HG03457 (cell line): ENCODE measurements at regions not wholly inside any gene's neighbourhood (a gene's known extent, or its start where the extent isn't known, plus 50 kb on each side); places are given as distances from the start of the nearest gene placed in this dataset.
"Not testable (repeated sequence)": the region's sequence is repeated elsewhere in the genome, so short reads cannot be mapped to it uniquely, and the experiment has no call there.

Experiments
- ATAC-seq: cut with Tn5 transposase; IDR thresholded peaks from one replicate; pipeline ENCODE4 v1.9.1; 2021; ENCODE audit warnings: moderate number of reproducible peaks; ENCODE audit not compliant: unreplicated experiment

DNA sequence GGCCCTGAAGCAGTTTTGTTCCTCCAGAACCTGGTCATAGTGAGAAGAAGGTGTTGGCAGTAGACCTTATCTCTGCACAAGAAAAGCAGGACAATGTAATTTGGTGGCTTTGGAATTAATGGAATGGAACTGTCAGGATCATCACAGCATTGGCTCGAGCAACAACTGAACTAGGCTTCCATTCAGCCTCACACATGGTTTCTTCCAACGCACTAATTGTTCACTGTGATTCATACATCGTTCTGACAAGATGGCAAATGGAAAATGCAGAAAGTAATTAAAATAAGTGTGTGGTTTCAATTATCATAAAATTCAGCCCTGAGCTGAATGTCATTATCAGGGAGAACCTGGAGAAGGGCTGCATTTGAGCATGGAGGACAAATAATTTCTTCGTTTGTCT, 80.6 kb downstream of the MFSD1 start:
- no peak for ATAC-seq

DNA sequence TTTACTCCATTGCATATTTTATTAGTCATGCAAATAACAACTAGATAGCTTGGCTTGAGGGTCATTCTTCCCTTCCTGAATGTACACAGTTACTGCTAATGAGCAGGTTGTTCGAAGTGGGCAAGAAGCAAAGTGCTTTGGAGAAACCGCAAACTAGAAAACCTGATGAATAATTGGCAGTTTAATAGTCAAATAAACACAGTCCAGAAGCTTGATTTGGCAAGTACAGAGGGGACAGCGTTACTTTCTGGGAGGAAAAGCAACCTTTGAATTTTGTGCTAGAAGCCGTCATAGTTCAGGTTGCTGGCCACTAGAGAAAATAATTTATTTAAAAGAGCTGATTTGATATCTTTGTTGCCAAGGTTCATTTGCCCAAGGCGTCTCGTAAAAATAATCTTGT, 94.9 kb downstream of the MFSD1 start:
- ATAC-seq: no peak

DNA sequence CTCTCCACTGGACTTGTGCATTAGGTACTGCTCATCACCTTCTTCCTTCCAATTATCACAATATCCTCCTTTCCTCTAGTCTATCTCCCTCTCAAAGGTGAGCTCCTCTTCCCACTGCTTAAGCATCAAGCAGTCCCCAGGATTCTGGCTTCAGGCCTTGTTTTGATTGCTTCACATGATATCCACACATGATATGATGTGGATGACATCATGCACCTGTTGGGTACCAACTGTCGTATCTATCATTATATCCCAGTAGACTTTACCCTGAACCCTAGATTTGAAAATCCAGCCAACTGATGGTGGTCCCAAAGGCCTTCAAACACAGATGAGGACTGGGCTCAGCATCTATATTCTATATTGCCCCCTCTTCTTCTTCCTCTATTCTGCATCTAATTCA, 104.9 kb downstream of the MFSD1 start:
- no peak for ATAC-seq

DNA sequence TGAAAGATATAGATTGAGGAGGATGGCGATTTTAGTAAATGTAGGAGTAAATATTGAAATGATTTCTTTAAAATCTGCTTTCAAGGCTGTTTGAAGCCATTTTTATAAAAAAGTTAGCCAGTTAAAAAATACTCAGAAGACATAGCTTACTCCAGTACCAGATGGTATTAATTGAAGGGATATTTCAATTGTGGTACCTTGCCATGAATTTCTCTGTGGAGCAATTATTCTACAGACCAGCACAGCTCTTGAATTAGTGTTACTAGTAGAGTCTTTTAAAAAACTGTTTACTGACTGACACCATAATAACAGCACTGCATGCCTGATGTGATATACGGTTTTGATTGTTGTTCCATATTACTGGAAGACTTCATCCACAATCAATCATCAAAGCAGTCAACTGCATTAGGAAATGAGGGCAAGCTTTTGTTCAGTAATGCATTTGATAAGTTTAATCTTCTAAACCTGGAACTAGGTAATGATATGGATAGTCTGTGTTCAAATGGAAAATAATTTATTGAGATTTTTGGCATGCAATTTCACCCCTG, 106.4 kb downstream of the MFSD1 start:
- ATAC-seq: no peak

DNA sequence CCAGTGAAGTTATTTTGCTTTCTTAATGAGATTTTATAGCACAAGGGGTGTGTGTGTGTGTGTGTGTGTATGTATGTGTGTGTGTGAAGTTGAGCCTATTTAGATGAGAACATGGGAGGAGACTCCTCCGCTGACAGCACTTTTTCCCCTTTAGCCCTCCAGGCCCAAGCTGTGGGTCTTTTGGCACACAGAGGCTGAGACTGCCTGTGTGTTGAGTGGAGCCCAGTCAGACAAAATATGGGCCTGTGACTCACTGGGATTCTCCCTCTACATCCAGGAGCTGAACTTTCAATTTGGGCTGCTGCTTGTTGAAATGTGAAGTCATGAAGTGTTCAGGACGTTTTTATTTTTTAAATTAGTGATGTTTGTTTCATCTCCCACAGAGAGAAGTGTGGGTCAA, 108.0 kb downstream of the MFSD1 start:
- ATAC-seq: no peak

DNA sequence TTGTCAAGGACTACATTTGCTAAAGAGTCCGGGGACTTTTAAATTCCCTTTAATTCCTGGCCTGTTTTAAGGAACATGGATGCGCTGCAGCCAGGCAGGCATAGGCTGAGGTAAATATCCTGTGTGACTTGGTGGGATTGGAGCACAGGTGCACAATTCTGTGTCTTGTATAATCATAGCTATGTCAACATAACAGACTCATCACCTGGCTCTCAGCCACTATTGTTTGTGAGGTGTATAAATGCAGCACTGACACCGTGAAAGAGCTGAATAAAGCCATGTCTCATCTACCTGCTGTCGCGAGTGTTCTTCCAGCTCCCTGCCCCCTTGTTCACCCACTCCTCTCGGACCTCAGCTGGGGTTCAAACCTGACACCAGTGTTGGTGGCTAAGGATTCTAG, 109.7 kb downstream of the MFSD1 start:
- no peak for ATAC-seq

DNA sequence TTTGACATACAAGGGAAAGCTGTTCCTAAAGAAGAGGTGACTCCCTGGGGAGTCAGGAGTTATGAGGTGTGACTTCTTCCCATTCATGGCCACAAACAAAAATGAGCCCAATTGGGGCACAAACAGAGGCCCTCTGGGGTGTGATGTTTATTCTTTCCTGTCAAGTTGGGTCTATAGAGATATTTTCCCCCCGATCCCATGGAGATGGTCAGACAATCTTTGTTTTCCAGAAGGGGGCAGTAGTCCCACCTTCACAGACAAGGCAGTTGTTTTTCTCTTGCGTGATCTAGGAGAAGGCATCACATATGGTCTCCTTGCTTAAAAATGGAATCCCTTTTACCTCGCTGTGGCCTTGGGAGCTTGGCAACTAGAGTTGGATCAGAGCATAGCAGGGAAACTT, 110.3 kb downstream of the MFSD1 start:
- ATAC-seq: no peak

DNA sequence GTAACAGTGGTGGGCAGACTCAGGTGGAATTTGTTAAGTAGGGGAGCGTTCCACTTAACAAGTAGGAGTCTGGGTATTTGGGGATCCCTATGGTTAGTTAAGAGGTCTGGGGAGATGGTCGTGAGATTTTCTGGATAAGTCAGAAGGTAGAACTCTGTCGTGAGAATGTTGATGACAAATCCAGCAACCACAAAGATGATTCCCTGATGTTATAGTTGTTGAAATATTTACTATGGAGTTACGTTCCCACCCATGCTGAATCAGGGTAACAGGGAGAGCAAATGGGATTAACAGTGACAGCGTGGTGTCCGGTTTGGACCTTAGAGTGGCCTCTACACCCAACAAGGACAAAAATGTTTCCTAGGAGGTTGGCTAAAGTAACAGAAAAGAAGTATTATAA, 110.8 kb downstream of the MFSD1 start:
- ATAC-seq: no peak

DNA sequence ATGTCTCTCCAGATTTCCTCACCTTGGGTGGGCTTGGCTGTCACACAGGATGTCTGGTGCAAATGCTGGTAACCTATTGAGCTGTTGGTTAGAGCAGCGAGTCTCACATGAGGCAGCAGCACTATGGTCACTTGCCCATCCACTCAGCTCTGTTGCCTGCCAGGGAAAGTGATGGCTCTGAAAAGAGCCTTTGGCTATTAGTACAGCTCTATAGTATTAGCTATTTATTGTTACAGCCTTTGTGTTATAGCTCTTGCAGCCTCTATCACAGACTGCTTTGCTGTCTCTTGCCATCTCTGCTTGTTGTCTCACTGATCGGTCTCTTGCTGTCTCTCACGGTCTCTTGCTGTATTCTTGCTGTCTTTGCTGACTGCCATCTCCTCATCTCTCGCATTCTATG, 114.3 kb downstream of the MFSD1 start:
- ATAC-seq: no peak

DNA sequence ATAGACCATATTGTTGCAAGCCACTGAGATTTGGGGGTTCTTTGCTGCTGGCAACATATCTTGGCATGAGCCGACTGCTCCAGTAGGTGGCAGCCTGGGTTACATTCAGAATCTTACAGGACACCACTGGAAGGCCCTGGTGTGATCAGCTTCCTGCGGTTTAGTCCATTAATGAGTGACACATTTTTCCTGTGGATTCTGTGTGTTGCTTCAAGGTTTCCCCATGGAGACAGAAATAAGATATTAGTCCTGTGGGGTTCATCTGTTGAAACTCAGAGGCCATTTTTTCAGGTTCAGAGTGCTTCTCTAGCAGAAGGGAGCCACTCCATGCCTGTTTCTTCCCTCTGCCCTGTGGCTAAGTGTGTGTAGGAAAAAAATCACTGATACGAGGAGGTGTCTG, 116.2 kb downstream of the MFSD1 start:
- peak; percentile 78 for ATAC-seq

DNA sequence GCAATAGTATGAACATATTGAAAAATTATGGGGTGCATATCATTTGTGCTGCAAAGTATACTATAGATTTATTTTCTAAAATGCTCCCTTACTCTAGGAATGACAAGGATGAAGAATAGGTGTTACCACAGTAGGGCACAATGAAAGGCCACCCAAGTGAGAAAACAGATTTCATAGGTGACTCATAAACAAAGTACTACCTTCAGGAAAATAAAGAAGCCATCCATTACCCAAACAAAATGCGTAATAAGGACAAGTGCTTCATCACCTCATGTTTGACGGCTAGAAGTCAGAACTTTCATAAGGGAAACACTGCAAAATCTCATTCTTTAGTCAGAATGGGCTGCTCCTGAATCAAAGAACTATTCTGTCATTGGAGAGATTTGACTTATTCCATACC, 116.6 kb downstream of the MFSD1 start:
- no peak for ATAC-seq

DNA sequence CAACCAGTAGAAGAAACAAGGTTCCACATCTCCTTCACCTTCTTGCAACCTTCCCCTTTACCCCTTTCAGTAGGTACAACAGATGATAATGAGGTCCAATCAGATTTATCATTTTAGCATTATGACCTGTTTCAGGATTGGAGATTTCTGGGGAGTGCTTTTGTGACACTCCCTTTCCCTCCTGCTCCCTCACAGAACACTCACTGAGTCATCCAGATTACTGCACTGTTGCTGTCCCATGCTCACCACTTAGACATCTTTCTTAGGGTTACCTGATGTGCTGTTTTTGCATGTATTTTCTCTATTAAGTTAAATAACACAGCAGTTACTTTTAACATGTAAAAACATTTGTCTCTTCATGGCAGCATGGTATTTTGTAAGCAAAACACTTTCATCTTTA, 118.5 kb downstream of the MFSD1 start:
- no peak for ATAC-seq

DNA sequence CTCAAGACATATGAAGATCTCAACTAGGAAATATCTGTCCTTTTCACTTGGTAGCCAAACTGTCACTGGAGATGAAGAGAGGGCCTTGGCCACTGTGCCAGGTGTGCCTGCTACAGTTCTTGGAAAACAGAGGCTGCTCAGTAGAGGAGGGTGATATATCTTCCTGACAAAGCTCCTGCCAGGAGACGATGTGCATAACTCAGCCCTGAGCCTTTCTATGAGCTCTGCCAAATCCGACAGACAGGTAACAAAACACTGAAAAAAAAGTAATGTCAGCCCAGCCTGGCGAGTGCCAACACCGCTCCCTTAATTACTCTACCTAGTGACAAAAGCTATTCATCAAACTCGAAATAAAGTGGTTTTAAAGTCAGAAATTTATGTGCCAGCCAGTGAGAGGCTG, 123.2 kb downstream of the MFSD1 start:
- no peak for ATAC-seq

DNA sequence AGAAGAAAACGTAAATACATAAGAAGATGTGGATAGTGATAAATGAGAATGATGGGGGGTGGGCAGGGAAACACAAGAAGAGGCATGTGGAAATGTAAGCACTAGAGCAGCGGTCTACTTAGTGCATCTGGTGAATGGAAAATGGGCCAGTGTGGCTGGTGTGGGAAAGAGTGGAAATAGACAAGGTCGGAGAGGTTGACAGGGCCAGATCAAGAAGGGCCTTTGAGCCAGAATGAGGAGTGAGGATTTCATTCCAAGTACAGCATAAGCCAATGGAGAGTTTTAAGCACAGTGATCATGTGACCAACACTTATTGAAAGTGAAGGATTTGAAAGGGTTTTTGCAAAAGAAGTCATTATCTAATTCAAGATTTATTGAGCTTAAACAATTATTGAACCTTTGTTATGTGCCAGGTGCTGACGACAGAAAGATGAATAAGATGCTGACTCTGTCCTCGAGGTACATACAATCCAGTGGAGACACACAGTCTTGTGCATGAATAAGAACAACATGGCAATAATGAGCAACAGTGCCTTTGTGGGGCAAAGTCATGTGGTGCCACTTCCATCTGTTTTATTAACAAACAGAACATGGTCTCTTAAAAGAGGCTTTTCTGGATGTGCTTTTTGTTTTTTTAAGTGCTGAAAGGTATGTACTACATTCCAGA, 124.1 kb downstream of the MFSD1 start:
- ATAC-seq: no peak

DNA sequence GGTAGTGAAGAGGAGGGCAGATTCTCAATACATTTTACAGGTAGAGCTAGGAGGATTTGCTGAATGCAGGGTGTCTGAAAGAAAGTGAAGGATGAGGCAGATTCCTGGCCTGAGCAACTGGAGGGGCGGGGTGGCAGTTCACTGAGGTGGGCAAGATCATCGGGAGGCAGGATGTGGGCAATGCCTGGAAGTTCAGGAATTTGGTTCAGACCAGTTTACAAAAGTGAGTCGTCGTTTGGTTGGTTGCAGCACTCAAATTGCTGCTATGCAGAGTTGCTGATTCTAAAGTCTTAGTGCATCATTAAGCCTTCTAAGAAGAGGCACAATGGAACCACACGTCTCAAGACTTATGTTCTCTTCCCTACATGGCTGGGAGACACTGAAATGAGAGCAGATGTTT, 134.0 kb downstream of the MFSD1 start:
- no peak for ATAC-seq

DNA sequence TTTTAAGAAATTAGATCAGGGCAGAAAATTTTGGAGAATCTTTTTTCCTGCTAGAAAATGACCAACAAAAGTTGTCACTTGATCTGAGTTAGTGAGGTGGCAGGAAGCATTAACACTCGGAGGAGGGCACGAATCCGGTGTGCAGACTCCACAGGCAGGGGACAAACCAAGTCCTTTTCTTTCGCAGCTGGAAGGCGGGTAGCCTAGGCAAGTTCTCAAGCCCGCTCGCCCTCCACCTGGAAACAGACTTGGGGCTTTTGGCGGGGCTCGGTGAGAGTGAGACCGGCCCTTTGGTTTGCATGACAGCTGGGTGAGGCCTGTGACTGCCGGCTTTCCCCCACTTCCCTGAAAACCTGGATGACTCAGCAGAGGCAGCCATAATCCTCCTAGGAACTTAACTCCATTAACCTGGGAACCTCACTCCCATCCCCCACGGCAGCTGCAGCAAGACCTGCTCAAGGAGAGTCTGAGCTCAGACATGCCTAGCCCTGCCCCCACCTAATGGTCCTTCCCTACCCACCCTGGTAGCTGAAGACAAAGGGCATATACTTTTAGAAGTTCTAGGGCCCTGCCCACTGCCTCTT, 134.8 kb downstream of the MFSD1 start:
- ATAC-seq: no peak

DNA sequence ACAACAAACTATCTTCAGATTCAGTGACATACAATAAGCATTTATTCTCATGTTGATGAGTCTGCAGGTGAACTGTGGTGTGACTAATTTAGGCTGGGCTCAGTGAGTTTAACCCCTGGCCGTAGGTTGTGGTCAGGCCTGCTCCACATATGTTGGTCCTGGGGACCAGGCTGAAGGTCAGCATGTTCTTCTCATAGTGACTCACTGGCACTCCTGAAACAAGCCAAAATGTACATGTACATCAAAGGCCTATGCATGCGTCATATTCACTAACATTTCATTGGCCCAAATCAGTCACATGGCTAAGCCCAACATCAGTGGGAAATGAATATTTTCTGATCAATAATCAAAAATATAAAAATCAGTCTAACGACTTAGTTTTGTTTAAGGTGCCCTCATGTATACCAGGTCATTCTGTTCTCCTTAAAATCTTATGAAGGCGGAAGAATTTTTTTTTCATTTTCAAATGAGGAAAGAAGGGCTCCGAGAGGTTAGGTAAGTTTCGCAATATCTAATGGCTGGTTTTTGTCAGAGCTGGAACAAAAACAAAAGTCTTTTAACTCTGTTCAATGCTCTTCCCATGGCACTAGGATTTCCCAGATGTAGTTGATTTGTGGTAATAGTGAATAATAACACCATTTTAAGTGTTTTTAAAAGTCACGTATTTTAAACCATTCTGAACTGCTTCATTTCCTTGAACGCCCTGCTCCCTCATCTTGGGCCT, 148.5 kb downstream of the MFSD1 start:
- ATAC-seq: no peak

DNA sequence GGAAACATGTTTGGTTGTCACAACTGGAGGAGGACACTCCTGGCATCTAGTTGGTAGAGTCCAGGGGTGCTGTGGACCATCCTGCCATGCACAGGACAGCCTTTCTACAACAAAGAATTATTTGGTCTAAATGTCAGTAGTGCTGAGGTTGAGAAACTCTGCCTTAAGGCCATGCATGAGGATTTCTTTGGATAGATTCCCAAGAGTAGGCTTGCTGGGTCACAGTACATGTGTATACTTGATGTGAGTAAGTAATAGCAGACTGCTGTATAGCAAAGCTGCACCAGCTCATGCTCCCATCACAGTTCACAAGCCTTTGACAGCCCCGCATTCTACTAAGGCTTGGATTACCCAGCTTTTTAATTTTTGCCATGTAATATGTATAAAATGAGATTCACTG, 151.3 kb downstream of the MFSD1 start:
- ATAC-seq: no peak

DNA sequence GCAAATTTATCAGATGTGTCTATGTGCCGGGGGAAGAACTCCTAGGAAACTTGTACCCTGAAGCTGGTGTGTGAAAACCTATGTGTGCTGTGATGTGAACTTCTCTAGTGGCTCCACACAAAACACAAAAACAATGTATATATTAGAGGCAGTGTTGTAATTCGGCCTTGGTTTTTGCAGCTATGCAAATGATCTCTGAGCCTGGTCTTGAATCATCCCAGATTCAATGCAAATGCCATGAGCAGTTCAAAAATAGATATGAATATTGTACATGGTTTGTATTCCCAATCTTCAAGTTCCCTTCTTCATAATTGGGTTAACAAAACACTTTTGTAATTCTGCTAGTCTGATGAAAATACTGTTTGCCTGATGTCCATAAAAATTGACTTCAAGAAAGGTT, 152.6 kb downstream of the MFSD1 start:
- ATAC-seq: no peak

DNA sequence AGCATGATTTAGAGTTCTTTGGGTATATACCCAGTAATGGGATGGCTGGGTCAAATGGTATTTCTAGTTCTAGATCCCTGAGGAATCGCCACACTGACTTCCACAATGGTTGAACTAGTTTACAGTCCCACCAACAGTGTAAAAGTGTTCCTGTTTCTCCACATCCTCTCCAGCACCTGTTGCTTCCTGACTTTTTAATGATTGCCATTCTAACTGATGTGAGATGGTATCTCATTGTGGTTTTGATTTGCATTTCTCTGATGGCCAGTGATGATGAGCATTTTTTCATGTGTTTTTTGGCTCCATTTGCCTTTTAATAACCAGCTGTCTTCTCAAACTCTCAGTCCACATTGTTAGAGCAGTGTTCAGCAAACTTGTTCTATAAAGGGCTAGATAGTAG, 155.9 kb downstream of the MFSD1 start:
- ATAC-seq: not testable (repeated sequence)

DNA sequence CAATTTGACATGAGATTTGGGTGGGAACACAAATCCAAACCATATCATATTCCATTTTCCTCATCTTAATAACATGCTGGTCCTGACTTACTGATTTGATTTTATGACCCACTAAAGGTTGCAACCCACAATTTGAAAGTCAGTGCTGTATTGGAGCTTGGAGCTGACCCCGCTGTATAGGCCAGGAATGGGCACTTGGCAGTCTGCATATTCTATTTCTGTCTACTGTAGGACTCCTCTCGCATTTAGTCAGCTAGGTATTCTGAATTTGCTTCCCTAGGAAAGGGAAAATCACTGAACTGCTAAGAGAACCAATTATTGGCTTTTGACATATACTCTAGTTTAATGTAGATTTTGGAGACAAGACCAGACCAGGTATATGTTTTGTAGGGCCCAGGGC, 157.0 kb downstream of the MFSD1 start:
- ATAC-seq: no peak

DNA sequence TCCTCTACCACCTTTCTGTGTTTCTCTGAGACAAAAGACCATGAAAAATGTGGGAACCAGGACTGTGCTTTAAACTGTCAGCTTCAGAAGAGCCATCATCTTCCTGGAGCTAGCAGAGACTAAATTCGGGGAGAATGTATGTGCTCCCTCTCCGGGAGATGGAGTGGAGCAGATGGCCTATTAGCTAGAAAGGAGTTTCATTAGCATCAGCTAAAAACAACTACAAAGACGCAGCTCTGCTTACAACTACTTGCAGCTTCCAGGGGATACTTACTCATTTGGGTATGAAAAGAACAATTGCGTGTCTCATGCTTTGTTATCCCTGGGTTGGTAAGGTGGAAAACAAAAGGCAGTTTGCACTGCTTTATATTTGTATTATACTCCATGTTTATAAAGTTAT, 159.6 kb downstream of the MFSD1 start:
- ATAC-seq: no peak
